Thymus (tissue), 11 donors: ENCODE measurements at regions not wholly inside any gene's neighbourhood (a gene's known extent, or its start where the extent isn't known, plus 50 kb on each side); places are given as distances from the start of the nearest gene placed in this dataset.
"Not testable (repeated sequence)": the region's sequence is repeated elsewhere in the genome, so short reads cannot be mapped to it uniquely, and the experiment has no call there.

Source experiments
- DNase-seq, 9 donors: peaks; one replicate each; pipeline ENCODE4 v3.0.0-alpha.2; 2013; ENCODE audit warnings: low spot score in 9 of 9, low read depth in 6 of 9, missing footprints in 1 of 9
- H3K27ac ChIP-seq, 2 donors: one replicate each; pipeline ENCODE4 v1.5.1; 2013; ENCODE audit warnings: control low read depth in 1 of 2, low read depth in 1 of 2, low read length in 1 of 2, mild to moderate bottlenecking in 1 of 2, moderate library complexity in 1 of 2
- H3K27me3 ChIP-seq, 2 donors: one replicate each; pipeline ENCODE4 v1.5.1; 2013; ENCODE audit warnings: low read length in 1 of 2; ENCODE audit not compliant: control insufficient read depth in 2 of 2, insufficient read depth in 1 of 2
- H3K36me3 ChIP-seq, 2 donors: one replicate each; pipeline ENCODE4 v1.5.1; 2013; ENCODE audit warnings: low read length in 1 of 2, mild to moderate bottlenecking in 1 of 2, moderate library complexity in 1 of 2; ENCODE audit not compliant: control insufficient read depth in 2 of 2, insufficient read depth in 2 of 2
- H3K4me1 ChIP-seq, 2 donors: one replicate each; pipeline ENCODE4 v1.5.1; 2013; ENCODE audit warnings: low read length in 2 of 2; ENCODE audit not compliant: control insufficient read depth in 2 of 2, insufficient read depth in 2 of 2
- H3K4me3 ChIP-seq, 2 donors: one replicate each; pipeline ENCODE4 v1.5.1; 2013; ENCODE audit warnings: low read length in 2 of 2, control low read depth in 1 of 2, mild to moderate bottlenecking in 1 of 2
- H3K9me3 ChIP-seq, 2 donors: one replicate each; pipeline ENCODE4 v1.5.1; 2013; ENCODE audit warnings: low read length in 1 of 2, mild to moderate bottlenecking in 1 of 2; ENCODE audit not compliant: control insufficient read depth in 2 of 2, insufficient read depth in 1 of 2
- WGBS: extraction: QIAGEN DNeasy Blood & Tissue Kit; methylation state at CpG from one replicate; pipeline ENCODE4 v1.1.7; 2013; 5-methylcytosine and 5-hydroxymethylcytosine counted together
- donor health status: healthy.

DNA sequence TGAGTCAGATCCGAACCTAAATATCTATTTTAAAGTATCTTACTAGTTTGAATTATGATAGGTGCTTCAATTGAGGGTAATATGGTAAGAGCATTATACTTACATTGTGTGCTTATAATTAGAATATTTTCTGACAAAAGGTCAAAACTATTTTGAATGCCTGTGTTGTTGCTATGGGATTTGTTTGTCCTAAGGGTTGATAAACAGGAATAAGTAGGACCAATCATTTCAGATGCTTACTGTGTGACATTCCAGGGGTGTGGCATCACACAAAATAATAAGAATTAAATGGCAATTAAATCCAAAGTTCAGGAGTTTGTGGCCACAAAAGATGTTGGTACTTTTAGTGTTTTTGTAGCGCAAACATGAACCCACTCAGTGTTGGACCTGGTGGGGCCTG is 256.2 kb upstream of the DDHD1 start:
- WGBS, result 96% methylated on average over 2 of the region's 2 CpGs
- Histone ChIP-seq H3K9me3 (no peaks in the 10 kb centered on the region), H3K27me3 (no peaks in the 10 kb centered on the region), H3K4me1 (no peaks in the 10 kb centered on the region), H3K4me3 (no peak overlapping the region), H3K36me3 (no peaks in the 10 kb centered on the region), H3K27ac (no peak overlapping the region)
- no peak for DNase-seq

DNA sequence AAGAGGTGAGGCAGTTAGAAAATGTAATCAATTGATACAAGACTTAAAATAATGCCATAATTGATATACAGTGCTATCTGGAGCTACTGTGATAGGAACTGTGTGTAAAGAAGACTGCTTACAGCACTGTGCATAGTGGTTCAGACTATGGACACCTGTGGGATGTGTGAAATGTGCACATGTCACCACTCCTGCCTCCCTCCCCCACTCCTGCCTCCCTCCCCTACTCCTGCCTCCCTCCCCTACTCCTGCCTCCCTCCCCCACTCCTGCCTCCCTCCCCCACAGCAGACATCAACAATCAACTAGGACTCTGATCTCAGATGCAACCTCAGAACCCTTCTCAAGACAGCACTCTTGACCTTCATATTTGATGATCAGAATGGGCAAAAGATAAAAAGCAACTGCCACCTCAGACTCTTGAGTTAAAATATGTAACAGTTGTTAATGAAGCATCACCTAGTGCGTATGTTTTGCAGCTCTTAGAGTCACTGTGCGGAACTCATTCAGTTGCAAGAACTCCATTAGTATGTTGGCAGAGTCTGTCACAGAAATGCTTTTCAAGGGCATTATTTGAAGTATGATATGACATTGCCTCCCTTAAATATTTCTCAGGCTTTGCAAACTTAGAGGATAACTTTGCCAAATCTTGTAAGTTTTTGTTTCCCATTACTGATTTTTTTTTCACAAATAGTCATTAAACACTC is 255.2 kb upstream of the DDHD1 start:
- no peak overlapping the region for H3K4me3 ChIP-seq
- H3K27me3 ChIP-seq, result no peaks in the 10 kb centered on the region
- no peaks in the 10 kb centered on the region for H3K36me3 ChIP-seq
- H3K4me1 ChIP-seq, result no peaks in the 10 kb centered on the region
- no peak overlapping the region for H3K27ac ChIP-seq
- H3K9me3 ChIP-seq, result no peaks in the 10 kb centered on the region
- WGBS, result 96% methylated on average over 2 of the region's 2 CpGs
- no peak for DNase-seq

DNA sequence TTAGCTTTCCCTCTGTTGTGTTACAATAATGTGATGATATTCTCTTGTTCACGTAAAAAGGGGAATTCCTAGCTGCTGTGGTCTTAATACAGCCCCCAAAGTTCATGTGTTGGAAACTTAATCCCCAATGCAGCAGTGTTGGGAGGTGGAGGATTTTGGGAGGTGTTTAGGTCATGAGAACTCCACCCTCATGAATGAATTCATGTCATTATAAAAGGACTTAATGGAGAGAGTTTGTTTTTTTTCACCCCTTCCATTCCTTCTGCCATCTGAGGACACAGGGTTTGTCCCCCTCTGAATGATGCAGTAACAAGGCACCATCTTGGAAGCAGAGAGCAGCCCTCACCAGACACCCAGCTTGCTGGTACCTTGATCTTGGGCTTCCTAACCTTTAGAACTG is 253.4 kb upstream of the DDHD1 start:
- Histone ChIP-seq H3K27me3 (no peaks in the 10 kb centered on the region), H3K9me3 (no peaks in the 10 kb centered on the region), H3K36me3 (no peaks in the 10 kb centered on the region), H3K27ac (no peak overlapping the region), H3K4me1 (no peaks in the 10 kb centered on the region), H3K4me3 (no peak overlapping the region)
- no peak for DNase-seq
- WGBS, result 91% methylated on average over 1 of the region's 1 CpG

DNA sequence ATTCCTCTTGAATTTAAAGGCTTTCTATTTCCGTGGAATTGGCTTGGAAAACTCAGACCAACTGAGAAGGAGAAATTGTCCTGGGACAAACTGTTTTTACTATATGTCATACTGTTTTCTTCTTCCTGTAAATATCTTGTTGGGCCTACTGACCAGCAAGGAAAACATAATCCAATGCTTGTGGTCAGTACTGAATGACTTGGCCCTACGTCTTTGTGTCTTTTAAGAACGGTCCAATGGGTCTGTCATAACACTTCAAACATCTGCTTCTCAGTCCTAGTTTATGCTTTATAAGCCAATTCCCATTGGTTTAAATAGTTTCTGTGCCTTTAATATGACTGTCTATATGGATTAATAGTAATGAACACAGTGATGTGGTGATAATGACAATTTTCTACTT is 248.5 kb upstream of the DDHD1 start:
- DNase-seq, result no peak
- Histone ChIP-seq H3K9me3 (no peaks in the 10 kb centered on the region), H3K4me3 (no peak overlapping the region), H3K36me3 (no peaks in the 10 kb centered on the region), H3K4me1 (no peaks in the 10 kb centered on the region), H3K27ac (no peak overlapping the region), H3K27me3 (no peaks in the 10 kb centered on the region)
- WGBS, result 66% methylated on average over 3 of the region's 3 CpGs

DNA sequence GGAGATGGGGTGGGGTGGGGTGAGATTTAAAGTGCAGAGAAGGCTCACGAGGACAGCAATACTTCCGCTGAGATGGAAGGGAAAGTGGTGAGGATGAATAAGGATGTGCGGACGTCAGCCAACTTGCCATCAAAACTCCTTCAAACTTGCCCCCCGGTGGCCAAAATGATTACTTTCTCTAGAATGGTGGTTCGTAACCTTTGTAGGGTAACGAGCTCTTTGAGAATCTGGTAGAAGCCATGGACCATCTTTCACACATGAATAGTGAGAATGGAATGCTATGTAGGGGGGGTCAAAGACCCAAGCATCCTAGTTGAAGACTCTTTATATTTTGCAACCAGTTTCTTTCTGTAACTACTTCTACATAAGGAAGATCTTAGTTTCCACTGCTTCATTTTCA is 245.9 kb upstream of the DDHD1 start:
- WGBS, result 91% methylated on average over 7 of the region's 7 CpGs
- H3K9me3 ChIP-seq, result no peaks in the 10 kb centered on the region
- no peak for DNase-seq
- H3K4me3 ChIP-seq, result no peak overlapping the region
- H3K36me3 ChIP-seq, result no peaks in the 10 kb centered on the region
- H3K27me3 ChIP-seq, result no peaks in the 10 kb centered on the region
- no peaks in the 10 kb centered on the region for H3K4me1 ChIP-seq
- H3K27ac ChIP-seq, result no peak overlapping the region

DNA sequence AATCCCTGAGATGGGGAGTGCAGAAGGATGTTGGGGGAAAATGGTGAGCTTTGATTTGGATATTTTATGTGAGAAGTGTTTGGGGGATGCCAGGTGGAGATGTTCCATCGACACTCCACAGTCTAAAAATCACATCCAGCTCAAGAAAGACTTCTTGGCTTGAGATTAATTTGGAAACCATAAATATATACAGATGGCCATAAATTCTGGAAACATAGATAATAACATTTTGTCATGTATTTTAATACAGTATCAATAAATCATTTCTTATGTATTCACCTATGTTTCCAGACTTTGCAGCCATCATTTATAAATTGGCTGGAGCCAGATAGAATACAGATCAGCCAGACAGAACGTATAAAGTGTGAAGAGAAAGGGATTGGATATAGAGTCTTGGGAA is 245.5 kb upstream of the DDHD1 start:
- Histone ChIP-seq H3K27ac (no peak overlapping the region), H3K4me3 (no peak overlapping the region), H3K27me3 (no peaks in the 10 kb centered on the region), H3K9me3 (no peaks in the 10 kb centered on the region), H3K4me1 (no peaks in the 10 kb centered on the region), H3K36me3 (no peaks in the 10 kb centered on the region)
- WGBS, result 96% methylated on average over 2 of the region's 2 CpGs
- no peak for DNase-seq

DNA sequence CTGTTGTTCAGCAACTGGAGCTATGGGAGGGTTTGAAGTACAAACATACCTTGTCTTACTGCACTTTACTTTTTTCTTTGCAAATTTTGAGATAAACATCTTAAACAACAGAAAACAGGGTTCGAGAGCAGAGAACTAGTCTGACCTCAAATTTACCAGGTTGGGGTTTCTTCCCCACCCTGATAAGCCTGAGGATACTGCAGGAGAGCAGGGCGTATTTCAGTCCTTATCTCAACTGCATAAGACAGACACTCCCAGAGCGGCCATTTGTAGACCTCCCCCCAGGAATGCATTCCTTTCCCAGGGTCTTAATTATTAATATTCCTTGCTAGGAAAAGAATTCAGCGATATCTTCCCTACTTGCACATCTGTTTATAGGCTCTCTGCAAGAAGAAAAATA is 242.1 kb upstream of the DDHD1 start:
- not testable (repeated sequence) for H3K27ac ChIP-seq, H3K9me3 ChIP-seq, H3K4me3 ChIP-seq, H3K27me3 ChIP-seq, DNase-seq, H3K36me3 ChIP-seq, H3K4me1 ChIP-seq
- WGBS, result 94% methylated on average over 4 of the region's 4 CpGs

DNA sequence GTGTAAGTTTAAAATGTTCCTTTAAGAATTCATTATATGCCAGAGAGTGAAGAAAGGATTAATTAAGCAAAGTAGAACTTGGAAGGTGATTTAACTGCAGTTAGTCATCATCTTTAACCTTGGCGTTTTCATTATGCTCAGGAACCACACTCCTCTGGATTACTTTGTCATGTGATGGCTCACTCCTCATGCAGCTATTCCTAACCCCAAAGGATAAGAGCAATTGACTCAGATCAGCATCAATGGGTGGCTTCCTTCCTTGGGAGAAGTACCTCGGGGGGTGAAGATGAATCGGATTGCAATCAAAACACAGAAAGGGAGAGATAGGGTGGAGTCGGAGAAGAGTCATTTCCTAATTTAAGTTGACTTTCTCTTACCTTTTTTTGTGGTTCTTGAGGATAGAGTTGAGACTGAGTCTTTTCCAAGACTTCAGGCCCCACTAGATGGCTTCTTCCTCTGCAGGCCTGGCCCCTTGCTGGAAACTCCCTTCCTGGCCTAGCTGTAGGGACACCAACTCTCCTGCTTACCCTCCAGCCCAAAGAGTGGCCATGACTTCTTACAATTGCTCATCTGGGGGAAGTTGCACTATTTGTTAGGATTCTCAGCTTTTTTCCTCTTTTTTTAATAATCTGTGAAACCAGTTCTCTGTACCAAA is 238.6 kb upstream of the DDHD1 start:
- WGBS, result 95% methylated on average over 4 of the region's 4 CpGs
- no peaks in the 10 kb centered on the region for H3K36me3 ChIP-seq
- H3K9me3 ChIP-seq, result no peaks in the 10 kb centered on the region
- no peaks in the 10 kb centered on the region for H3K27me3 ChIP-seq
- H3K4me1 ChIP-seq, result no peaks in the 10 kb centered on the region
- H3K27ac ChIP-seq, result no peak overlapping the region
- H3K4me3 ChIP-seq, result no peak overlapping the region
- no peak for DNase-seq

DNA sequence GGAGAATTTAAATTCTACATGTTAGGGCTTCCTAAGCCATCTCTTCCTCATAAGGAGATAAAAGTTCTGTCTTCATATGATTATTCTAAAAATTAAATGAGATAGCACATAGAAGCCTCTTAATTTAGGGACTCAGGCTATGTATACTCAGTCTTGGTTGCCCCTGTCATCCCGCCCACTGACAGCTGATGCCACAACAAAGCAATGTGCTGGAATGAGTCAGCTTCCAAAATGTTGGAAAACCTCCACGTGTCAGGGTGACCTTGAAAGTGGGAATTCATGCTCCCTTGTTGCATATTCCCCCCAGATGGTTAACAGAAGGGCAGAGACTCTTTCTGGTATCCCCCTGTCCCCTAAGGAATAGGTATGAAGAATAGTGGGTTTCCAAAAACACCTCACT is 238.0 kb upstream of the DDHD1 start:
- no peaks in the 10 kb centered on the region for H3K4me1 ChIP-seq
- DNase-seq, result no peak

More for the DNA sequence above, 238.0 kb upstream of the DDHD1 start:
- no peaks in the 10 kb centered on the region for H3K9me3 ChIP-seq
- H3K27ac ChIP-seq, result no peak overlapping the region
- WGBS, result 94% methylated on average over 2 of the region's 2 CpGs
- no peaks in the 10 kb centered on the region for H3K36me3 ChIP-seq
- no peak overlapping the region for H3K4me3 ChIP-seq
- no peaks in the 10 kb centered on the region for H3K27me3 ChIP-seq
